ENCODE measurements at regions not wholly inside any gene's neighbourhood (a gene's known extent, or its start where the extent isn't known, plus 50 kb on each side); places are given as distances from the start of the nearest gene placed in this dataset.

GRCh38 chr6:113375950-113376846 is 480.9 kb upstream of the MARCKS start:
- peak overlapping the region; percentile 29 for H3K4me3 ChIP-seq (ENCODE audit: low read depth, low read length)
- ChIA-PET POLR2A (interaction anchor here (0.7 to 1.8 kb wide), 10 partner anchors 9 to 592 kb away, joined by 3 to 12 read pairs (median 4); no protein-coding TSS in a partner anchor), CTCF (interaction anchor here (0.7 to 1.0 kb wide), 3 partner anchors 8 to 593 kb away, joined by 3 to 4 read pairs (median 3); no protein-coding TSS in a partner anchor)
- no peak for DNase-seq (ENCODE audit: low read depth, low spot score)
- no peak for TF ChIP-seq CTCF (IDR thresholded peaks at IDR 0.05; ENCODE audit: insufficient read depth, low read length, missing control alignments)

- H3K4me3 ChIP-seq (ENCODE audit: low read depth, low read length), result no peak overlapping the region
- CTCF ChIA-PET, result interaction anchor here (1.0 kb wide), 2 partner anchors 8 to 256 kb away, joined by 3 read pairs; no protein-coding TSS in a partner anchor
- POLR2A ChIA-PET, result interaction anchor here (0.8 to 1.8 kb wide), 5 partner anchors 12 to 482 kb away, joined by 3 to 12 read pairs (median 4); no protein-coding TSS in a partner anchor
- TF ChIP-seq CTCF (IDR thresholded peaks at IDR 0.05; ENCODE audit: insufficient read depth, low read length, missing control alignments), result no peak
- no peak for DNase-seq (ENCODE audit: low read depth, low spot score)
These were observed 480.3 kb upstream of the MARCKS start for GRCh38 chr6:113376847-113377165.

- H3K4me3 ChIP-seq (ENCODE audit: low read depth, low read length), result no peak overlapping the region
- no peak for TF ChIP-seq CTCF (IDR thresholded peaks at IDR 0.05; ENCODE audit: insufficient read depth, low read length, missing control alignments)
- ChIA-PET CTCF (interaction anchor here (1.0 kb wide), 1 partner anchor 256 kb away, joined by 3 read pairs; no protein-coding TSS in a partner anchor), POLR2A (no interaction called here)
- no peak for DNase-seq (ENCODE audit: low read depth, low spot score)
These were observed 479.7 kb upstream of the MARCKS start for GRCh38 chr6:113377362-113377942.

- no peak for TF ChIP-seq CTCF (IDR thresholded peaks at IDR 0.05; ENCODE audit: insufficient read depth, low read length, missing control alignments)
- POLR2A ChIA-PET, result no interaction called here
- no peak for DNase-seq (ENCODE audit: low read depth, low spot score)
- H3K4me3 ChIP-seq (ENCODE audit: low read depth, low read length), result no peak overlapping the region
- CTCF ChIA-PET, result interaction anchor here (0.5 kb wide), 1 partner anchor 502 kb away, joined by 3 read pairs; no protein-coding TSS in a partner anchor
These were observed 476.6 kb upstream of the MARCKS start for GRCh38 chr6:113380591-113380990.

GRCh38 chr6:113381232-113381631 is 475.9 kb upstream of the MARCKS start:
- no peak overlapping the region for H3K4me3 ChIP-seq (ENCODE audit: low read depth, low read length)
- TF ChIP-seq CTCF (IDR thresholded peaks at IDR 0.05; ENCODE audit: insufficient read depth, low read length, missing control alignments), result no peak
- ChIA-PET POLR2A (no interaction called here), CTCF (interaction anchor here (0.6 kb wide), 1 partner anchor 390 kb away, joined by 3 read pairs; no protein-coding TSS in a partner anchor)
- DNase-seq (ENCODE audit: low read depth, low spot score), result no peak

- H3K4me3 ChIP-seq (ENCODE audit: low read depth, low read length), result no peak overlapping the region
- no peak for DNase-seq (ENCODE audit: low read depth, low spot score)
- CTCF ChIA-PET, result interaction anchor here (0.6 kb wide), 1 partner anchor 389 kb away, joined by 3 read pairs; no protein-coding TSS in a partner anchor
- TF ChIP-seq CTCF (IDR thresholded peaks at IDR 0.05; ENCODE audit: insufficient read depth, low read length, missing control alignments), result no peak
- POLR2A ChIA-PET, result no interaction called here
These were observed 475.2 kb upstream of the MARCKS start for GRCh38 chr6:113381959-113382358.
